ENCODE measurements at regions not wholly inside any gene's neighbourhood (a gene's known extent, or its start where the extent isn't known, plus 50 kb on each side); places are given as distances from the start of the nearest gene placed in this dataset.

GRCh38 chr3:27589795-27590194 lies 105.6 kb upstream of the SLC4A7 start:
- no peak for TF ChIP-seq GATA3 (IDR thresholded peaks at IDR 0.05; ENCODE audit: low read depth, low read length)
- TF ChIP-seq GATA2 (IDR thresholded peaks at IDR 0.05; ENCODE audit: low read depth, low read length) = no peak

Data from SH-SY5Y (cell line).